ENCODE measurements at regions not wholly inside any gene's neighbourhood (a gene's known extent, or its start where the extent isn't known, plus 50 kb on each side); places are given as distances from the start of the nearest gene placed in this dataset.

GRCh38 chr11:104524254-104524653 lies 360.3 kb upstream of the PDGFD start:
- TF ChIP-seq CTCF (IDR thresholded peaks at IDR 0.05) (no peak), POLR2AphosphoS5 (IDR thresholded peaks at IDR 0.05; ENCODE audit: insufficient read depth in 1 of 2, low read depth in 1 of 2) (no peak), POLR2A (IDR thresholded peaks at IDR 0.05) (no peak)
